Neural progenitor cell (in vitro differentiated cells): ENCODE measurements at regions not wholly inside any gene's neighbourhood (a gene's known extent, or its start where the extent isn't known, plus 50 kb on each side); places are given as distances from the start of the nearest gene placed in this dataset.

ENCODE experiments used
- CTCF ChIP-seq: fragments of 200-600 bp; sonication (generic); IDR thresholded peaks from 2 replicates; pipeline ENCODE4 v1.5.1; 2017; ENCODE audit warnings: antibody characterized with exemption, mild to moderate bottlenecking
- EZH2 ChIP-seq: fragments of 200-600 bp; sonication (generic); IDR thresholded peaks from 2 replicates; pipeline ENCODE4 v1.6.1; 2017; ENCODE audit warnings: antibody characterized with exemption, mild to moderate bottlenecking, moderate library complexity
- EZH2phosphoT487 ChIP-seq: fragments of 200-600 bp; sonication (generic); IDR thresholded peaks from 2 replicates; pipeline ENCODE4 v1.6.1; 2017; ENCODE audit warnings: antibody characterized with exemption

- TF ChIP-seq CTCF, result no peak
- no peak for TF ChIP-seq EZH2
- no peak for TF ChIP-seq EZH2phosphoT487
Observed at GRCh38 chr5:1746371-1747078, 53.1 kb downstream of the MRPL36 start.
